ENCODE measurements at regions not wholly inside any gene's neighbourhood (a gene's known extent, or its start where the extent isn't known, plus 50 kb on each side); places are given as distances from the start of the nearest gene placed in this dataset.
"Not testable (repeated sequence)": the region's sequence is repeated elsewhere in the genome, so short reads cannot be mapped to it uniquely, and the experiment has no call there.

DNA sequence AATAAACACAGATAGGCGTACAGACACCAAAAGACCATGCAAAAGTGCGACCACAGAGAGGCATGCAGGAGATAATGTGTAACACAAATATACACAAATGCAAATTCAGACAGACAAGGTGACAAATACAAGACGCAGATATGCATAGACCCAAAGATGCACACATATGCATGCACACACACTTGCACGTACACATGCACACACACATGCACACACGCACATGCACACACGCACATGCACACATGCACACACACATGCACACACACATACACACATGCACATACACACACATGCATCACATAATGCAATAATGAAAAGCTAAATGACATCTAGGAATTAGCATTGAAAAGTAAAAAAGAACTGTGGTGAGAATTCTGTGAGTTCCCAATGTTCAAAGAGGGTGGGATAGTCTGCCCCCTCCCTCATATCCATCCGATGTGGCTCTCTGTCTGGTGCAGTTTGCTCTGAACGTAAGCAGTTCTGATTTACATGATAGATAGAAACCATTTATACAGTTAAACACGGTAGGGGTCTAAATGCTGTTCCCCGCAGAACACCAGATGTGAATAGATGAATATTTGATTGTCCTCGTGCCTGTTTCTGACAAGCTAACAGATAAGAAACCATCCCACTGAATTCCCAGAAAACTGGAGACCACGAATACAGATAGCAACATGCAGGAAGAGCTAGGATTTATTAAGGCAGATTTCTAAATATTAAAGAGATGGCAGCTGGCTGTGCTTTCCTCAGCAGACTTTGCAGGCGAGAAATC lies 186.1 kb downstream of the TMEM114 start:
- Mint-ChIP-seq H3K36me3 (ENCODE audit: low read depth) (no peaks in the 10 kb centered on the region), H3K4me3 (no peak overlapping the region), H3K4me1 (no peaks in the 10 kb centered on the region), H3K27ac (no peak overlapping the region), H3K27me3 (no peaks in the 10 kb centered on the region), H3K9me3 (peaks cover 8% of the 10 kb centered on the region)
- ATAC-seq (no peak), DNase-seq (no peak)

DNA sequence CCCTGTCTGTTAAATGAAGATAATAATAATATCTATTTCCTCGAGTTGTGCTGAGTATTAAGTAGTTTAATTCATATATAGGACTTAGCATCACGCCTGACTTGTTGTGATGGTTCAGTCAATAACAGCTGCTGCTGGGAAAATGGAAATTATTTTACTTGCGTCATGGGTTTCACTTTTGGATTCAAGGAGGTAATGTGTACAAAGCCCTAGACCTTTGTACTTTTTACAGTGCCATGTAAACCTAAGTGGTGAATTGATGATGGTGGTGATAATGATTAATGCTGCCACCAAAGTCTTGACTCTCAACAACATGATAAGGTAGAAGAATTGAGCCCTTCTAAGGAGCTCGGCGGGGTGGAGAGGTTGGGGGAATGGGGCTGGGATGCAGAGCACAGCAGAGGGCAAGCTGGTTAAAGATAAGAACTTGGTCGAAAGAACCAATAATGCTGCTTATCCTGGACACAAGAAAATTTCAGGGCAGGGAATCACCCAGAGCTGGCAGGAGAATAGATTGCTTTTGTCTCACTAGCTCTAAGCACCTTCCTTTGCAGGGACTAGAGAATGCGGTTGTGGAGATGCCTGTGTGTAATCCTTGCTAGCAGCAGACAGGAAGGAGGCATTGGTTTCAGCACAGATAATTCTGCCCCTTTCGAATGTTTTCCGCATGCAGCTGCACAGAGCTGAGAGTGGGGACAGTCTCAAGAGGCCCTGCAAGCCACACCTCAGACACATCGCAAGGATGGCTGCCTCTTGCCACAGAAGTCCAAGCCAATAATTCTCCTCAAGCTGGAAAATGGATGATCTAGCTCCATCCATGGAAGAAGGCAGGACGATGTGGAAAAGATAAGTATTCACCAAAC lies 187.1 kb downstream of the TMEM114 start:
- ATAC-seq (no peak), DNase-seq (no peak)
- Mint-ChIP-seq H3K27me3 (no peaks in the 10 kb centered on the region), H3K36me3 (ENCODE audit: low read depth) (no peaks in the 10 kb centered on the region), H3K27ac (no peak overlapping the region), H3K4me1 (no peaks in the 10 kb centered on the region), H3K9me3 (peaks cover 8% of the 10 kb centered on the region), H3K4me3 (no peak overlapping the region)

DNA sequence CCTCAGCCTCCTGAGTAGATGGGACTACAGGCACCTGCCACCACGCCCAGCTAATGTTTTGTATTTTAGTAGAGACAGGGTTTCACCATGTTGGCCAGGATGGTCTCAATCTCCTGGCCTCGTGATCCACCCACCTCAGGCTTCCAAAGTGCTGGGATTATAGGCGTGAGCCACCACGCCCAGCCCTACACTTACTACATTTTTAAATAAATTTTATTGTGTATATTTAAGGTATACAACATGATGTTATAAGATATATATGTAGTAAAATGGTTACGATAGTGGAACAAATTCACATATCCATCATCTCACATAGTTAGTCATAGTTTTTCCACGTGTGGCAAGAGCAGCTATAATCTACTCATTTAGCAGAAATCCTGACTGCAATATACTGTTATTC lies 189.6 kb downstream of the TMEM114 start:
- not testable (repeated sequence) for H3K4me3 Mint-ChIP-seq; H3K4me1 Mint-ChIP-seq; H3K36me3 Mint-ChIP-seq (ENCODE audit: low read depth); DNase-seq; H3K27me3 Mint-ChIP-seq; H3K9me3 Mint-ChIP-seq; ATAC-seq; H3K27ac Mint-ChIP-seq

DNA sequence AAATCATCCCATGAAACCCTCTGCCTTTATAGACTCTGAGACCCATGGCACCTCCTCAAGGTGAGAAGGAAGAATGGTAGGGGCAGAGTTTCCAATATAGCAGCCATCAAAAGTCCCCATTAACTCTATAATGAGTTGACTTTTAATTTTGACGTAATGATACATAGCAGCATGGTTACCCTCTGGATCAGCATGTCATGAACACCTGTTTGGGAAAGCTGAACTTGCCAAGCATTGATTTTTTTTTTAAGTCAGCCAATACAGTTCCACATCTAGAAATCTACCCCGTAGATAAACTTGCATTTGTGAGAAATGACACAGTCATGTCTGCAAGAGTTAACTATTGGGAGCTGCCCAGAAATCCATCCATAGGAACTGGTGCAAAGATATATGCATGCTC lies 191.8 kb downstream of the TMEM114 start:
- Mint-ChIP-seq H3K36me3 (ENCODE audit: low read depth) (no peaks in the 10 kb centered on the region), H3K27ac (no peak overlapping the region), H3K9me3 (peaks cover 4% of the 10 kb centered on the region), H3K4me3 (no peak overlapping the region), H3K27me3 (no peaks in the 10 kb centered on the region), H3K4me1 (no peaks in the 10 kb centered on the region)
- no peak for ATAC-seq
- no peak for DNase-seq

DNA sequence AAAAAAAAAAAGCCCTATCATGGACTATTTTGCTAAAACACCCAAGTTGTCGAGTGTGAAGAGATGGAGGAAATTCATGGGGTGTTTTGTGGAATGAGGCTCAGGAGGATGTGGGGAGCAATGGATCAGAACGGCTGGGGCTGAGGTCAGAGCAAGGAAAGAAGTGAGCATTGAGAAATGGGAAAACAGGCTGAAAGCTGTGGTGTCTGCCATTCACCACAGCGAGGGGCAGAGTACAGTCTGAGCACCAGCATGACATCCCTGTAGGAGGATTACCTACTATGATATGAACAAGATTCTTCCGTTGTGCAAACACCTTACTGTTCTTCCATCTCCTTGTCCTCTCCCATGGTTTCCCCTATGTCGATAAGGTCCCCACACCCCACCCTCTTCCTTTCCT lies 193.1 kb downstream of the TMEM114 start:
- Mint-ChIP-seq H3K4me1 (no peaks in the 10 kb centered on the region), H3K36me3 (ENCODE audit: low read depth) (no peaks in the 10 kb centered on the region), H3K9me3 (peaks cover 4% of the 10 kb centered on the region), H3K27ac (no peak overlapping the region), H3K27me3 (no peaks in the 10 kb centered on the region), H3K4me3 (no peak overlapping the region)
- ATAC-seq (no peak), DNase-seq (no peak)

DNA sequence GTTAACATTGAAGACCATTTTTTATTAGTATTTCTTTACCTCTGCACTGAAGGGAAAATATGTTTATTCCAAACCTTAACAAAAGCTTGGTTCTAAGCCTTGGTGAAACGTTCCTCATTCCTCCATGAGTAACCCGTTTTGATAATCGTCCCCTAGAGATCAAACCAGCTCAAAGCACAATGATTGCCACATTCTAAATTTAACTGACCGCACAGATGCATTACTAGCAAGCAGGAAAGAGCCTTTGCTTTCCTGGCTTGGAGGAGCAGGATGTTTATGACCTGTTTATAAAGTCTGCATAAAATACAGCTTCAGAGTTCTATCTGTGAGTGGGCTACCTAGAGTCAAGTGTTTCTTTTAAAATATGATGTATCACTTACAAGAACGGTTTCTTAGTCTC lies 193.8 kb downstream of the TMEM114 start:
- no peak overlapping the region for H3K4me3 Mint-ChIP-seq
- ATAC-seq (no peak), DNase-seq (no peak)
- no peaks in the 10 kb centered on the region for H3K36me3 Mint-ChIP-seq (ENCODE audit: low read depth)
- no peaks in the 10 kb centered on the region for H3K4me1 Mint-ChIP-seq
- peaks cover 4% of the 10 kb centered on the region for H3K9me3 Mint-ChIP-seq
- no peaks in the 10 kb centered on the region for H3K27me3 Mint-ChIP-seq
- no peak overlapping the region for H3K27ac Mint-ChIP-seq

DNA sequence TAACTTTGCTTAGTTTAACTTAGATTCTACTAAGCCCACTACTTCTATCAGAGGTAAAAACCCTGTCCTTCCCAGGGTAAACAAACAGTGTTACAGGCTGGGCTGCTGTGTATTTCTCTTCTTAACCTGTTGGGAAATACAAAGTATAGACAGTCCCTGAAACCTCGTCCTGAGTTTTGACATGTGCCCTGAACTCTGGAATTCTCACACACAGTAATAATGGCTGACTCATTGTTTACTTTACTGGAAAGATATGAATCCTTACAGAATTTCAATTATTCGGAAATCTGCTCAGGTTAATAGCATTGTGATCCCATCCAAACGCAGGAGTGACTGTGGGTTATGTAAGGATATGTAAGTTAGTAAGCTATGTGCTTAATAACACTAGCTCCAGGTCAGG lies 199.1 kb downstream of the TMEM114 start:
- Mint-ChIP-seq H3K4me3 (no peak overlapping the region), H3K27ac (no peak overlapping the region), H3K4me1 (no peaks in the 10 kb centered on the region), H3K9me3 (no peaks in the 10 kb centered on the region), H3K36me3 (ENCODE audit: low read depth) (no peaks in the 10 kb centered on the region), H3K27me3 (no peaks in the 10 kb centered on the region)
- DNase-seq: no peak
- ATAC-seq: no peak

DNA sequence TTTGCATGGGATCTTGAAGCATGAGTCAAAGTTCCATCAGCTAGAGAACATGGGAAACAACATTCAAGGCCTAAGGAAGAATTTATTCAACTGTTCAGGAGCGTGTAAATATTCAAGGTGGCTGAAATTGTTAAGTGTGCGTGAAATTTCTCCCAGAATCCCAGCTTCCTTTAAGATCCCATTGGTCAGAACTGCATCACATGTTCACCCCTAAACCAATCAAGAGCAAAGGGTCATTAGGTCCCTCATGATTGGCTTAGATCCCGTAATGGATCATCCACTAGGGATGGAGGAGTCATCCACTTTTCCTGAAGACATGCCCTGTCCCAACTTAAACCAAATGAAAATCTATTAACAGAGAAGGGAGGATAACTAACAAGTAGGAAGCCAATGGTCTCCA lies 201.6 kb downstream of the TMEM114 start:
- Mint-ChIP-seq H3K4me1 (no peaks in the 10 kb centered on the region), H3K4me3 (no peak overlapping the region), H3K27ac (no peak overlapping the region), H3K27me3 (no peaks in the 10 kb centered on the region), H3K9me3 (no peaks in the 10 kb centered on the region), H3K36me3 (ENCODE audit: low read depth) (no peaks in the 10 kb centered on the region)
- ATAC-seq: no peak
- no peak for DNase-seq

DNA sequence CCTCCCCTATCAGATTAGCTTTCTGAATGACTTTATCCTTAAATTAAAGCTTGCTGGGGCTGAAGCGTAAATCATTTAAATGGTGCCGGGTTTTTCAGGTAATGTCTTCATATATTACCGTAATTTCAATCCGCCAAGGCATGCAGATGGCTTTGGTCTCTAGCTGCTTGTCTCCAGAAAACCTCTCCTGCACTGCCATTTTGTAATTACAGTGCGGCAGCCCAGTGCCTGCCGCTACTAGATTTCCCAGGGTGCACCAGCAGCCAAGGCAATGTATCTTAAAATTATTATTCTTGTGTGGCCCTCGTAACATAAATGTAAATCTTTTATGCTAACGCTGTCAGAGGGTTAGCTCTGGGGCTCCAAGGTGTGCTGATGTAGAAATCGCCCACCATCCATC lies 208.5 kb downstream of the TMEM114 start:
- Mint-ChIP-seq H3K27ac (no peak overlapping the region), H3K4me1 (no peaks in the 10 kb centered on the region), H3K36me3 (ENCODE audit: low read depth) (no peaks in the 10 kb centered on the region), H3K4me3 (no peak overlapping the region), H3K9me3 (peaks cover 11% of the 10 kb centered on the region), H3K27me3 (no peaks in the 10 kb centered on the region)
- ATAC-seq: no peak
- DNase-seq: no peak

DNA sequence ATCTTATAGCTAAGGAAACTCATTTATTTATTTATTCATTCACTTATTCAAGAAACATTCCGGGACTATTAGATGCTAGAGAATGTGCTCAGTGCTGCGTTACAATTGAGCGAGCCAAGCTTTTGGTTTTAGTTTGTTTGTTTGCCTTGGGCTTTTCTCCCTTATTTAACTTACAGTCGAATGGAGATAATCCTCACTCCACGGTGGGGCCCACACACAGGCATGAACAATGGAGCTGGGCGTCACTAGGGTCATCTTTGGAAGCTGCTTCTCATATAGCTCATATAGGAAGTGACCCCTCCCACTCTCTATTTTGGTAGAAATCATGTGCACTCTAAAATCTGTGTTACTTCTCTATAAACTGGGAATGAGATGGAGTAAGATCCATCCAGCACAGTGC lies 210.0 kb downstream of the TMEM114 start:
- H3K4me1 Mint-ChIP-seq: no peaks in the 10 kb centered on the region
- DNase-seq (no peak), ATAC-seq (no peak)
- H3K27me3 Mint-ChIP-seq: no peaks in the 10 kb centered on the region
- no peak overlapping the region for H3K4me3 Mint-ChIP-seq
- H3K36me3 Mint-ChIP-seq (ENCODE audit: low read depth): no peaks in the 10 kb centered on the region
- no peak overlapping the region for H3K27ac Mint-ChIP-seq
- peaks cover 11% of the 10 kb centered on the region for H3K9me3 Mint-ChIP-seq

DNA sequence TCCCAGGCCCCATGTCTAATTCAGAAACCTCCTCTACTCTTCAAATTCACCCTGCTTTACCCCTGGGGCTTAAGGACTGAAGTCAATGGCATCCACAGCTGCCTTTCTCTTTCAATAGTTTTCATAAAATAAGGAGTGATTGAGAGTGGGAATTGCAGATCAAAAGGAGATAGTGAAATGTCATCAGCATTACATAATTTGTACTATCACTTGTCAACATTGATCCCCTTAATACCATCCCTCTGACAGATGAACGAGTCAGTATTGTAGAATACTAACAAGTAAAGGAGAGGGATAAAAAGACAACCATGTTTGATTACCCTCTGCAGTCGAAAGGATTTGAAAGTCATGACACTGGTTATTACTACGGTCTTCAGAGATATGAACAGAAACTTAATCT lies 212.4 kb downstream of the TMEM114 start:
- H3K36me3 Mint-ChIP-seq (ENCODE audit: low read depth): no peaks in the 10 kb centered on the region
- H3K4me1 Mint-ChIP-seq: no peaks in the 10 kb centered on the region
- H3K27me3 Mint-ChIP-seq: no peaks in the 10 kb centered on the region

DNA sequence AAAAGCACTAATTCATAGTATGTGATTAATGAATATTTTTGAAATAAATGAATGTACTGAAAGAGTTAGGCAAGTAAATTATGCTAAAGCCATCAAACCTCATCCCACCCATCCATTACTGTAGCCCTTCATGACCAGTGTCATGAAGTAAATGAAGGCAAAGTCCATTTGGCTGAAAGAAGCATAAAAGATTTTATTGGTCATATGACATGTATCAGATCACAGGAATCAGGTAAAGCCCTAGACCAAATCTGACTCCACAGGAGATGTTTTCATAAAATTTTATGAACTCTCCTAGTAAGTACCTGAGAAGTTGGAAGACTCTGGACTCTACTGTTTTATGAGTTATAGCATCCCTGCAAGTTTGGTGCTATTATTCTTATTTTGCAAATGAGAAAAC lies 213.5 kb downstream of the TMEM114 start:
- Mint-ChIP-seq H3K27ac (no peak overlapping the region), H3K4me3 (no peak overlapping the region), H3K27me3 (no peaks in the 10 kb centered on the region), H3K4me1 (no peaks in the 10 kb centered on the region), H3K36me3 (ENCODE audit: low read depth) (no peaks in the 10 kb centered on the region), H3K9me3 (peaks cover 11% of the 10 kb centered on the region)
- ATAC-seq: no peak
- DNase-seq: no peak

More for the DNA sequence above, 212.4 kb downstream of the TMEM114 start:
- Mint-ChIP-seq H3K9me3 (peaks cover 11% of the 10 kb centered on the region), H3K4me3 (no peak overlapping the region), H3K27ac (no peak overlapping the region)
- DNase-seq (no peak), ATAC-seq (no peak)

DNA sequence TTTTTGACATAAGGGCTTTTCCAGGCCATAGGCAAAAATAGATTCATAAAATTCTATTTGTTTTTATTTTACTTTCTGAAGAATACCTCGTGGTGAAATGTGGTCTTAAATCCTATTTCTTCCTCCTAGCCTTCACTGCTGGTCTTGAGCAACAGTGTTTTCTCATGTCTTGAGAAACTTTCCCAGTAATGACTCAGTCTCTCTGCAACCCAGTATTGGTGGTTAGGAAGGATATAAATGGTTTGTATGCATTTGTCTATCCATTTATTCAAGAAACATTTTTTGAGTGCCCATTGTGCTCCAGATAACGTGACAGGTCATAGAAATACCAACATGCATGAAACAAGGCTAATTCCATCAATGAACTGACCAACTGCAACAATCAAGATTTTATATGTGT lies 213.9 kb downstream of the TMEM114 start:
- Mint-ChIP-seq H3K4me3 (no peak overlapping the region), H3K4me1 (no peaks in the 10 kb centered on the region), H3K27ac (no peak overlapping the region), H3K27me3 (no peaks in the 10 kb centered on the region), H3K9me3 (peaks cover 11% of the 10 kb centered on the region), H3K36me3 (ENCODE audit: low read depth) (no peaks in the 10 kb centered on the region)
- ATAC-seq (no peak), DNase-seq (no peak)

DNA sequence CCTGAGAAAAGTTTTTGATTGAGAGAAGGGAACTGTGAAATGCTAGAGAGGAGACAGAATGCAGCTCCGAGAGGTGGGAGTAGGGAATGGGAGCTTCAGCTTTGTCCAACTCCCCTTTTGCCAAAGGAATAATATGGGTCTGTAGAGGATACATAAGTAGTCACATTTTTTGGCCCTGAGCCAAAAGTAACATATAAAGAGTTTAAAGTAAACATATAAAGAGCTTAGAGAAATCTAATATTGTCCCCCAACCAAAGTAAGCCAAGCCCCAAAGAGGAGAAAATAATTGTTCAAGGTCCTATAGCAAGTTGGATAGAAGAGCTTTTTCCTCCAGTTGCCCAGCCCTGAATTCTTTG lies 215.1 kb downstream of the TMEM114 start:
- no peaks in the 10 kb centered on the region for H3K27me3 Mint-ChIP-seq
- no peak overlapping the region for H3K27ac Mint-ChIP-seq
- no peaks in the 10 kb centered on the region for H3K4me1 Mint-ChIP-seq
- no peak for ATAC-seq
- DNase-seq: no peak
- no peak overlapping the region for H3K4me3 Mint-ChIP-seq
- peaks cover 11% of the 10 kb centered on the region for H3K9me3 Mint-ChIP-seq
- H3K36me3 Mint-ChIP-seq (ENCODE audit: low read depth): no peaks in the 10 kb centered on the region

DNA sequence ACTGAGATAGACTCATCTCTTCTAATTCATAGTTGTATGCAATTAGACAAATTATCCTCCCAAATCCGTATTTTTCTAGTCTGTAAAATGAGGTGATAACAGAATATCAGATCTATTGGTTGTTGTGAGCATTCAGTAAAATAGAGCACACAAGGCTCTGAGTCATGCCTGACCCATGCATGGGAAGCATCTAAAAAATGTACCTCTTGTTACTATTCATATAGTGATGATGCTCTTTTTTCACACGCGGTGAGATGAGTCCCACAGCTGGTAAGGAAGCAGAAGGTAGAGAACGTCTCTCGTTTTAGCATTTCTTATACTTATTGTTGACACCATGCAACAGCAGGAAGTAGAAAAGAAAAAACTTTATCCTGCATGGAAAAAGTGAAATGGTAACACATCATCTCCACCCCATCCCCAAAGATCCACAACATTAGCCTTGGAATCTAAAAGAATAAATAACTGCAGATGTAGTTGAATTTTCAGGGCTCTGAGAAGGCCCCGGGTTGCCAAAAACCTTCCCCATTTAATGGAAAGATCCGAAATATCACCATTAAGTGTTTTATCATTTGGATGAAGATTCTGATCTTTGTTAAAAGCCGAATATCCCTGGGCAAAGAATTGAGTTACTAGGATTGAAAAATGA lies 215.6 kb downstream of the TMEM114 start:
- ATAC-seq (no peak), DNase-seq (no peak)
- H3K4me3 Mint-ChIP-seq: no peak overlapping the region
- no peaks in the 10 kb centered on the region for H3K27me3 Mint-ChIP-seq
- H3K9me3 Mint-ChIP-seq: peaks cover 10% of the 10 kb centered on the region
- H3K27ac Mint-ChIP-seq: no peak overlapping the region
- H3K4me1 Mint-ChIP-seq: no peaks in the 10 kb centered on the region
- H3K36me3 Mint-ChIP-seq (ENCODE audit: low read depth): no peaks in the 10 kb centered on the region

All from activated naive CD8-positive, alpha-beta T cell treated with anti-CD3 and anti-CD28 coated beads, Interleukin-2, amount 50 U/mL, for 24 hours (primary cell).